HL-60 (cell line): ENCODE measurements at regions not wholly inside any gene's neighbourhood (a gene's known extent, or its start where the extent isn't known, plus 50 kb on each side); places are given as distances from the start of the nearest gene placed in this dataset.

Source experiments
- DNase-seq, 2 experiments: peaks; one replicate each; pipeline ENCODE4 v3.0.0-alpha.2; 2010 to 2020; ENCODE audit warnings: low read depth in 1 of 2, low spot score in 1 of 2
- H3K27ac ChIP-seq: fragments of 250-450 bp; sonication (Bioruptor Pico); replicated peaks from 2 replicates; pipeline ENCODE4 v1.5.1; 2020; ENCODE audit warnings: mild to moderate bottlenecking, moderate library complexity
- H3K27me3 ChIP-seq: fragments of 250-450 bp; sonication (Bioruptor Pico); 2 replicates; pipeline ENCODE4 v1.5.1; 2021; ENCODE audit warnings: mild to moderate bottlenecking, moderate library complexity; ENCODE audit not compliant: insufficient read depth, poor library complexity, severe bottlenecking
- H3K4me3 ChIP-seq: replicated peaks from 2 replicates; pipeline ENCODE4 v1.5.1; 2011; ENCODE audit warnings: mild to moderate bottlenecking, control low read depth, low read length; ENCODE audit not compliant: insufficient read depth
- GABPA ChIP-seq: IDR thresholded peaks from 2 replicates; pipeline ENCODE4 v1.6.1; 2012; ENCODE audit warnings: low read depth
- POLR2AphosphoS5 ChIP-seq: IDR thresholded peaks from 2 replicates; pipeline ENCODE4 v1.6.1; 2012; ENCODE audit warnings: low read depth
- SPI1 ChIP-seq: IDR thresholded peaks from 2 replicates; pipeline ENCODE4 v1.6.1; 2012; ENCODE audit warnings: low read depth, mild to moderate bottlenecking, borderline replicate concordance
- TF ChIP-seq, protein P1 (sequence below): IDR thresholded peaks from 2 replicates; pipeline ENCODE4 v1.6.1; 2012; ENCODE audit warnings: low read depth; ENCODE audit not compliant: insufficient replicate concordance
- TF ChIP-seq, protein P2 (sequence below): IDR thresholded peaks from one replicate; pipeline ENCODE4 v1.5.1; 2011; ENCODE audit warnings: low read length, control low read depth, inconsistent platforms; ENCODE audit not compliant: insufficient read depth

DNA sequence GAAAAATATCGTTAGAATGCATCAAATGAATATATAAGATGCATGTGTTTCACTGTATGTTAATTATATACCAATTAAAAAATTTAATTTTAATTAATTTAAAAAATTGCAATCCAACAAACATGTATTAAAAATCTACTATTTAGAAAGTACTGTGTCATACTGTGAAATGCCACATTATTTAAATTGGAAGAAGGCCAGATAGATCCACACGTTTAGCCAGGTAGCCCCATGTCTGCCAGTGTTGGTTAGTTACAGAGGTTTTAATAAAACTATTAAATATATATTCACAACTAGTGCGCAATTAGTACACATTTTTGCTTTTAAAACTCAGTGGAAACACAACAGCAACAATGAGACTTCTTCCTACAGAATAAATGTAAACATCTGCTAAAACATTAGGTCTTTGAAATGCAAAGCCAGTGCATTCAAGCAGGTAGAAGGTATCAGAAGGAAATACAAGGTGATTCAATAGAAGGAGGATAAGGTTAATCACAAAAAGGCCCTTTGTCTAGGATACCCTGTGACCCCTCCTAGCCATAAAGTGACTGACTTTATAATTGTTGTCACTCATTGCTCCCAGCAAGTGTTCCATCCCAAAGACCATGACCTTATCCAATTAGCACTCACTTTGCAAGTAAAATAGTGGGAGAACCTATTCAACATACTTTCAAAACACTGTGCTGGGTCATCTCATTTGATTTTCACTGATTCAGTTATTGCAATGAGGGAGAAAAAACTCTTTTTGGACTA, 211.5 kb downstream of the TTLL7 start:
- no peak for DNase-seq
- no peaks in the 10 kb centered on the region for H3K27me3 ChIP-seq
- no peak overlapping the region for H3K27ac ChIP-seq
- TF ChIP-seq GABPA (no peak), SPI1 (no peak), POLR2AphosphoS5 (no peak)
- TF ChIP-seq, protein P1, sequence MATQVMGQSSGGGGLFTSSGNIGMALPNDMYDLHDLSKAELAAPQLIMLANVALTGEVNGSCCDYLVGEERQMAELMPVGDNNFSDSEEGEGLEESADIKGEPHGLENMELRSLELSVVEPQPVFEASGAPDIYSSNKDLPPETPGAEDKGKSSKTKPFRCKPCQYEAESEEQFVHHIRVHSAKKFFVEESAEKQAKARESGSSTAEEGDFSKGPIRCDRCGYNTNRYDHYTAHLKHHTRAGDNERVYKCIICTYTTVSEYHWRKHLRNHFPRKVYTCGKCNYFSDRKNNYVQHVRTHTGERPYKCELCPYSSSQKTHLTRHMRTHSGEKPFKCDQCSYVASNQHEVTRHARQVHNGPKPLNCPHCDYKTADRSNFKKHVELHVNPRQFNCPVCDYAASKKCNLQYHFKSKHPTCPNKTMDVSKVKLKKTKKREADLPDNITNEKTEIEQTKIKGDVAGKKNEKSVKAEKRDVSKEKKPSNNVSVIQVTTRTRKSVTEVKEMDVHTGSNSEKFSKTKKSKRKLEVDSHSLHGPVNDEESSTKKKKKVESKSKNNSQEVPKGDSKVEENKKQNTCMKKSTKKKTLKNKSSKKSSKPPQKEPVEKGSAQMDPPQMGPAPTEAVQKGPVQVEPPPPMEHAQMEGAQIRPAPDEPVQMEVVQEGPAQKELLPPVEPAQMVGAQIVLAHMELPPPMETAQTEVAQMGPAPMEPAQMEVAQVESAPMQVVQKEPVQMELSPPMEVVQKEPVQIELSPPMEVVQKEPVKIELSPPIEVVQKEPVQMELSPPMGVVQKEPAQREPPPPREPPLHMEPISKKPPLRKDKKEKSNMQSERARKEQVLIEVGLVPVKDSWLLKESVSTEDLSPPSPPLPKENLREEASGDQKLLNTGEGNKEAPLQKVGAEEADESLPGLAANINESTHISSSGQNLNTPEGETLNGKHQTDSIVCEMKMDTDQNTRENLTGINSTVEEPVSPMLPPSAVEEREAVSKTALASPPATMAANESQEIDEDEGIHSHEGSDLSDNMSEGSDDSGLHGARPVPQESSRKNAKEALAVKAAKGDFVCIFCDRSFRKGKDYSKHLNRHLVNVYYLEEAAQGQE, result no peak
- TF ChIP-seq, protein P2, sequence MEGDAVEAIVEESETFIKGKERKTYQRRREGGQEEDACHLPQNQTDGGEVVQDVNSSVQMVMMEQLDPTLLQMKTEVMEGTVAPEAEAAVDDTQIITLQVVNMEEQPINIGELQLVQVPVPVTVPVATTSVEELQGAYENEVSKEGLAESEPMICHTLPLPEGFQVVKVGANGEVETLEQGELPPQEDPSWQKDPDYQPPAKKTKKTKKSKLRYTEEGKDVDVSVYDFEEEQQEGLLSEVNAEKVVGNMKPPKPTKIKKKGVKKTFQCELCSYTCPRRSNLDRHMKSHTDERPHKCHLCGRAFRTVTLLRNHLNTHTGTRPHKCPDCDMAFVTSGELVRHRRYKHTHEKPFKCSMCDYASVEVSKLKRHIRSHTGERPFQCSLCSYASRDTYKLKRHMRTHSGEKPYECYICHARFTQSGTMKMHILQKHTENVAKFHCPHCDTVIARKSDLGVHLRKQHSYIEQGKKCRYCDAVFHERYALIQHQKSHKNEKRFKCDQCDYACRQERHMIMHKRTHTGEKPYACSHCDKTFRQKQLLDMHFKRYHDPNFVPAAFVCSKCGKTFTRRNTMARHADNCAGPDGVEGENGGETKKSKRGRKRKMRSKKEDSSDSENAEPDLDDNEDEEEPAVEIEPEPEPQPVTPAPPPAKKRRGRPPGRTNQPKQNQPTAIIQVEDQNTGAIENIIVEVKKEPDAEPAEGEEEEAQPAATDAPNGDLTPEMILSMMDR, result no peak
- no peak overlapping the region for H3K4me3 ChIP-seq

DNA sequence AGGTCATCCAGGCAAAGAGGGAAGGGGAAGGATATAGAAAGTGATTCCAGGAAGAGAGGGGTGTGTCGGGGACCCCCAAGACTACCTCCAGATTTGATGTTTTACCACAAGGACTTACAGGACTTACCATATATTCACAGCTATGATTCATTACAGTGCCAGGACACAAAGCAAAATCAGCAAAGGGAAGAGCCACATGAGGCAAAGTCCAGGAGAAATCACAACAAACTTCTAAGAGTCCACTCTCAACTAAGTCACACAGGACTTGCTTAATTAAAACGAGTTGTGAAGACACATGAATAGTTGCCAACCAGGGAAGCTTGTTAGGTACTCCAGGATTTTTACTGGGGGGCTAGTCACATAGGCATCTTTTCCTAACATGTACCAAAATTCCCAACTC, 217.3 kb downstream of the TTLL7 start:
- H3K27ac ChIP-seq, result no peak overlapping the region
- TF ChIP-seq, protein P1, result no peak
- TF ChIP-seq, protein P2, result no peak
- TF ChIP-seq SPI1 (no peak), GABPA (no peak), POLR2AphosphoS5 (no peak)
- H3K27me3 ChIP-seq, result peaks cover 3% of the 10 kb centered on the region
- no peak overlapping the region for H3K4me3 ChIP-seq
- DNase-seq, result no peak

DNA sequence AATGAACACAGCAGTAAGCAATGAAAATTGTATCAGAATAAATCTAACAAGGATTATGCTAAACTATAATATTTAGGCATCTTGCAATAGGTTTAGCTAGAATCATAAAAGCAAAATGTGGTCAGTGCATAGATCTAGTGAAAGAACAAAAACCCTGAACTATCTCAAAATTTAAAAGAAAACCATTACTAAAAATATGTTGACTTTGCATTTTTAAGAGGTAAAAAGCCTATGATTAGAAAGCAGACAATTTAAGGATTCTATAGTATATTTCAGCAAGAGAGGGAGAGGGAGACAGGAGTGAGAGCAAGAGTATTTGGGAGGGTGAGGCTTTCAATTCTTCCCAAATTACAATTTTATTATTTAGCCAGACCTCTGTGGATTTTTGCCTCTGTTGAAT, 219.4 kb downstream of the TTLL7 start:
- H3K27ac ChIP-seq, result no peak overlapping the region
- no peak overlapping the region for H3K4me3 ChIP-seq
- TF ChIP-seq POLR2AphosphoS5 (no peak), SPI1 (no peak), GABPA (no peak)
- TF ChIP-seq, protein P2, result no peak
- TF ChIP-seq, protein P1, result no peak
- peaks cover 3% of the 10 kb centered on the region for H3K27me3 ChIP-seq
- no peak for DNase-seq
